ENCODE measurements at regions not wholly inside any gene's neighbourhood (a gene's known extent, or its start where the extent isn't known, plus 50 kb on each side); places are given as distances from the start of the nearest gene placed in this dataset.

DNA sequence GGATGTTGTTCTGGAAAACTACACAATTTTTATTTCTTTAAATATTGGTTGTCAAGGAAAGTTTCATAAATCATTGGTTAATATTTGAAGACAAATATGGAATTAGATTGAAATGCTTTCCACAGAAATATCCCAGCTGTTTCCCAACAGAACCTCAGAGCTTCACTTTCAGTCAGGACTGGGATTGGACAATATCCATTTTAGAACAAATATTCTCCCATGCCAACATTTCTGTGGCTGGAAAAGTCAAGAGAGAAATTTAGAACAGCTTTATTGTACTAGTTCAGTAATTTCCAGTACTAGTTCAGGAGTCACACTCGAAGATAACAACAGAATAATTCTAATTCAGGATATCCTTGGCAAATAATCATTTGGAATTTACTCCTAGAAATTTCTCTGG, 116.1 kb upstream of the TUT7 start:
- no peak for DNase-seq

DNA sequence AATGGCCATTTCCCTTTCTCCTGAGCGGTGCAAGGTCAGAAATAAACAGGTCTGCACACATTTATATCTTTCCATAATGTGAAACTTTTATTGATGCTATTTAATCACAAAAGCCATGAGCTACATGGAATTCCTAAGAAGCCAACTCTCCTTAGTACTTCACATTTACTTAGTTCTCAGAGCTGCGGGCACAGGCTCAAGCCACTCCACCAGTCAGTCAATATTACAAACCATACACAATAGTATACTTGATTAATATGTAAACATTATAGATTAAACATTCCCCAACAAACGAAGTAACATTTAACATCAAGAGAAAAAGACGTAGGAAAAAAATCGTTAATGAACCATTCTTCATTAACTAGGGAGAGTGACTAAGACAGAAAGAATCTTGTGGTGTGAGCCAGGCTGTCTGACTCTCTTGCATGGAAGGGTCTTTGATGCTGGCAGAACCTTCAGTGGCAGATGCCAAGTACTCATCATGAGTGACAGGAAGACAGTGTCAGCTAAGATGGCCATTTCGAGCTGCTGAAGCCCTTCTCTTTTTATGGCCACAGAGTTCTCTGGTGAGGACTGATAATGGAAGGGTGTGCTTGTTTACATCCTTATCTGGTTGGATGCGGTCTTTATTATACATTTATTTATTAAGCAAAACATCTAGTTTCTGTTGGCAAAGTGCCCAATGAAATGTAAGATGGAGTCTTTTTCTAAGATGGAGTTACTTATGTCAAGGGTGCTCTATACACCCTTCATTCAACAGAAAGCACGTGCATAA, 115.5 kb upstream of the TUT7 start:
- peak; percentile 81 for DNase-seq

DNA sequence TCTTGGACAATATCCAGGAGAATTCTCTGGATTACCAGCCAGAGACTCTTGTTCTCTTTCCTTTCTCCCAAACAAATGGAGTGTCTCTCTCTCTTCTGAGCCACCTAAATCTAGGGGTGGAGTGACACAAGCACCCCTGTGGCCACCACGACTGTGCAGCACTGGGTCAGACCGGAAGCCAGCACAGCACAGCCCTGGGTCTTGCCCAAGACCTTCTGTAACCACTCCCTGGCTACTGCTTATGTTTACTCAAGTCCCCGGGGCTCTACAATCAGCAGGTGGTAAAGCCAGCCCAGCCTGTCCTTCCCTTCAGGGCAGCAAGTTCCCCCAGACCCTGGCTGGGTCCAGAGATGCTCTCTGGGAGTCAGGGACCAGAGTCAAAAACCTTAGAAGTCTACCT, 110.0 kb upstream of the TUT7 start:
- no peak for DNase-seq

DNA sequence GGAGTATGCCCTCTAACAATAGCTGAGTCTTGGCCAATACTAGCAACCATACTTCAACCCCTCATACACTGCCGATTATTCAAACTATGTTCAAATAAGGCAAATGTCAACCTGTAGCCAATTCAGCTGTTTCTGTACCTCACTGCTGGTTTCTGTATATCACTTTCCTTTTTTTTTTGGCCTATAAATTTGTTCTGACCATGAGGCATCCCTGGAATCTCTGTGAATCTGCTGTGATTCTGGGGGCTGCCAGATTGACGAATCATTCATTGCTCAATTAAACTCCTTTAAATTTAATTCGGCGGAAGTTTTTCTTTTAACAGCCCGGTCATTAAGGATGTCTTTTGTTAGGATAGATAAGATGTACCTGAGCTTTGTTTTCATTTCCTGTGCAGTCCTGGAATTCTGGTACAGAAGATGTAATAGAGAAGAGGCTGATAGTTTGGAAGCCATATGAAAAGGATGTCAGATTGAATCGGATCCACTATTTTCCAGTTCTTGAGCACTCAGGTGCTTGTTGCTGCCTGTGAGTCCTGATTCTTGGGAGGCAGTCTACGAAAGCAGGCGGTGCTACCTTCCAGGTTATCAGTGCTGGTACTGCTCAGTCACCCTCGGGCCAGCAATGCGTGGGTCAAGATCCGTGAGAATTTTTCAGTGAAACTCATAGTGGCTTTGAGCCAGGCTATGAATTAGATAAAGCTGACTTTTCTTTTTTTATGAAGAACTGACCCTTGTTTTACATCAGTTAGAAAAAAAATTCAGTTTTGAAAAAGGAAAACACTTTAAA, 106.2 kb upstream of the TUT7 start:
- DNase-seq, result no peak

DNA sequence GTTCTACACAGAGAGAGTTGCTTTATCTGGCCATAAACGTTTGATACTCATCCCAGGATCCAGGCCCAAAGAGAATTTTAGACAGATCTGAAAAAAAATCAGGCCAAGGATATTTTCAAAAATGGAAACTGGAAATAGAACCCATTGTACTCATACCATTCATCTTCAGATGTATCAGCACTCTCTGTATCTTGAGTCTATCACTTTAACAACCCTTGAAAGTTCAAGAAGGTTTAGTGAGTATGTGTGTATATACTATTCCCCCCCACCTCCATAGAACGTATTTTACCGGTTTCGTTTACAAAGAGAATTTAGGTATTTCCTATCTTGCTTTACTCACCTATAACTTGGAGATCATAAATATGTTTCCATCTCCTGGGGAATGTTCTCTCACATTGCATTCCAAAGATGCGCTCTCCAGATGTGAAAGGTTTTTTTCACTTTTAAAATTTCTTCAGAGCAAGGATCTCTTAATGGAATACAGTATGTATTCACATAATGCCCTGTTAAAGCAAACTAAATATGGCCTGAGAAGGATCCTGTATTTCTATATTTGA, 105.5 kb upstream of the TUT7 start:
- no peak for DNase-seq

DNA sequence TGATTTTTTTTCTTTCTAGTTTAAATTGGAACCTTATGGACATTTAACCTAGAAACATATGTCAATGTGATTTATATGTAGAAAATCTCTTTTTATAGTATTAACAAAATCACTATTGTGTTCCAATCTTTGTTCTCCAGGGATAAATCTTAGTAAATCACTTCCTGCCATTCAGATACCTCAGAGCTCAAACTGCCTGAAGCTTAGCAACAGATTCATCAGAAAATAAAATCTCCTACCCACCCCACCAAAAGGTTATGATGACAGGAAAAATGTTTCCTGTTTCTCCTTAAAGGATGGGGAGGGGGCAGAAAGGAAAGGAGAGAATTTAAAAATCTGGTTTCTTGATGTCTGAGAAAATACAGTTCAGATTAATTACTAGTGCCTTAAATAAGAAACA, 105.0 kb upstream of the TUT7 start:
- DNase-seq, result no peak

DNA sequence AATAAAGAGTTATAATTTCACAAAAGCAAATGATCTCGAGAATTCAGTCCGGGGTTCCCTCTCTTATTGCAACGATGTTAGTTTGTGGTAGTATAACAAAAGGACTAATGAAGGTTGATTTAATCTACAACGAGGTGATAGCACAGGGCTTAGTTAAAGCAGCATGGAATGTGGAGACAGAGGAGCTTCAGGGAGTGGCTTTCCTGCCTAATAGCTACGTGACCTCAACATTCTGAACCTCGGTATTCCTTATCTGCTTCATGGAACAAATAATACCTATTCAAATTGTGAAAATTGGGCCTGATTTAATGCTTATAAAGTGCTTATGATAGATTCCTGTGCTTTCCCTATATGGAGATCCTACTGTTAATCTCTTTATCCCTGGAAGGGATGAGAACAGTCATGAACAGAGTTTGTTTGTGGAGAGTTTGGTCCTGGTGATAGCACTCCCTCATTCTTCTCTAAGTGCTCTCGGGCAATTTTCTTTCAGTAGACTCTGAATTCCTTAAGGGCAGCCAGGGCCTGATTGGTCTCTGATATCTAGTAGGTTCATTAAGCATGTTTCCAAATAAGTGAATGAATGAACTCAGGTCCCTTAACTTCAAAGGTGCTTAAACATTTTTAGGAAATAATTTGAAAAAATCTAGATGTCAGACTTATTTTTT, 104.1 kb upstream of the TUT7 start:
- no peak for DNase-seq

DNA sequence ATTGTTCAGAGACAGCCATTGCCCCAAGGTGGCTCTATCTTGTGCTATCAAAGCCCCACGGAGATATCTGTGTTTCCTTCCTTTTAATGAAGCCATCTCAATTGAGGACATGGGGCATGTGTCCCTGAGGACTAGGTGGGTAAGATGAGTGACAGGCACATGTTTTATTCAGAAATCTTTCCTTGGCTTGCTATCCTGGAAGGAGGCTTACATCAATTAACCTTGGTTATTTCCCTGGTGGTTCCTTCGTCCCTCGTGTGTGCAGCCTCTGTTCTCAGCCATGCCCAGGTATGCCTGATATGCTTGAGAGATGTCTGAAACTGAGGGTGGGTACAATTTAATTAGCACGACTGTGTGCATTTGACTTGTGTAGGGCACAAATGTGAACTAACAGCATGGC, 102.2 kb upstream of the TUT7 start:
- DNase-seq, result no peak

DNA sequence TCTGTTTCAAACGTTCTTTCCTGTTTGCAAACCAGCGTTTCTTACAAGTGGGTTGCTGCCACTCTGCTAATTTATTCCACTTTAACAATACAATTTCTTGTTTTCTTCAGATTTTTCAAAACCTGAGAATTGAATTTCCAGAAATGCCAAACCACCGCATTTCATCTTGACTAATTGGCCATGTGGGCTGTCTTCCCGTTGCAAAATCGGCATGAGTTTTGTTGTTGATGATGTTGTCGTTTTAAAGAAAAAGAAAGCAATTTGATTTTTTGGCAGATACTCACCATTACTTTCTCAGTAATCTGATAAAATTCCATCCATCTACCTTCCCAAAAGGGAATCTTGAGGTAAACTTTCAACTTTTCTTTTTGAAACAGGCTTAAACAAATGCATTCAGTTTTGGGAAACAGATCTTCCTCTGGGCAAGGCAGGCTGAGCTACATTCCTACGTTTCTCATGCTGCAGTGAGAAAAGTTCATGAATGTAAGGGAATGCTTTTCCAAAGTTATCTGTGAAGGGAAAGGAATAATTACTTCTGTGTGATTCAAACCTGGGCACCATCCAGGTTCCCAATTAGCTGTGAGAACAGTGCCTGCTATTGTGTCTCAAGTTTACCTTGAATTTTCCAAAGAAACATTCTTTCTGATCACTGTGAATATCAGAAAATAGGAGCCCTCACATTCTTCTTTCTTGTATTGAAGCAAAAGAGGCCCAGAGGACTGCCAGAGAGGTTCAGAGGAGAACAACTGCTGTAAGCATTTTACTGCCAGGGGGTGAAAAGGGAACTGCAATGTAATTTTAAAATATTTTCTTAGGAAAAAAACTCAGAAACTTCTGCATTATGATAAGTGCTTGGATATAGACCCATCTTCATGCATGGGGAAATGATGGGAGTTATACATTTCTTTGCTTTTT, 100.7 kb upstream of the TUT7 start:
- no peak for DNase-seq

DNA sequence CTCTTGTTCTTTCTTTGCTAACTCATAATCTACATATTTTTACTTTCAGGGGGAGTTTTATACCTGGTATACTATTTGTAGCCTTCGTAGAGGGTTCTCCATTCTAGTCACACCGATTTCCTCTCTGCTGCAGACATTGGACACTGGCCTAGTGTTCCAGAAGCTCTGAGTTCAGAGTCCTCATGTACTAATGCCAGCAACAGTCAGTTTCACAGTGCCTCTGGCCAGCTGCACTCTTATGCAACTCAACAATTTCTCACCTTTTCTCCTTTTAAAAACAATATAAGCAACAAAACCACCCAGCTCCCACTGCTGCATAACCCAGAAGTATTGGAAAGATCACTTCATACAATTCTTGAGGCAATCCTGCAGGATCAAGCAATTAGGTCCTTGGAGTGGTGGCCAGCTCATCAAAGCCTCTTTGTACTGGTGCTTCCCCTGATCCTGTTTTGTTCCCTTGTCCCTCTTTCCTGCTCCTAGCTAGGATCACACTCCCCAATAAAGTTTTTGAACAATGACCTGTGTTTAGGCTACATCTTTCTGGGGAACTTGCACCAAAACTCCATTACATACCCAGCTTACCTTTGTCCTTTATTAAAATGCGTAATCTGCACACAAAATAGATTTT, 98.1 kb upstream of the TUT7 start:
- no peak for DNase-seq

DNA sequence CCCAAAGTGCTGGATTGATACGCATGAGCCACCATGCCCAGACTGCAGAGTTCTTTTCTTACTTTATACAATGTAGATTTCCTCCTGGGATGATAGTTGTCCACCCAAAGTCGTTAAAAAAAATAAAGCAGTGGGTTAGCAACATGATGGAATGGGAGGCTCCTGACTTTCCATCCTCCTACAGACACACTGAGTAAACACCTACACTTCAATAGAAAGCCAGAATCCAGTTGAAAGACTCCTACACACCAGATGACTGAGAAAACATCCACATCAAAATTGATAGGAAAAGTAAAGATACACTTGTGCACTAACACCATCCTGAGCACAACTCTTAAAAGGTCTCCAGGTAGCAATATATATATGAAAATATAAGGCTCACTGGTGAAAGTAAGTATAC, 95.0 kb upstream of the TUT7 start:
- no peak for DNase-seq

DNA sequence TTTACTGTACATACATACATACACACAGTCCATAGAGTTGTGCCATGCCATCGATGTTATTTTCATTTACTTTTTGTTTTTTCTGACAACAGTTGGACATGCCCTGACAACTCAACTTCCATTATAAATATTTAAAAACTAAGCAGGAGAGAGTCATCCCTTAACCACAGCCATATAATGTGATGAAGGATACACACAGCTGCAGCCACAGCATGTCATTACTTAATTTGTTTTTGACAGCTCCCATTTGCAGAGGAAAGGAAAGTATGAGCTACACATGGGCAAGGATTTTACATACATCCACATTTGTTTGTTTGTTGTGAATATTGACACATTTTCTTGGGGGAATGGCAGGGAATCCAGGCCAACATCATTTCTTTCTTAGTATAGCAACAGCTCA, 91.5 kb upstream of the TUT7 start:
- DNase-seq, result no peak

DNA sequence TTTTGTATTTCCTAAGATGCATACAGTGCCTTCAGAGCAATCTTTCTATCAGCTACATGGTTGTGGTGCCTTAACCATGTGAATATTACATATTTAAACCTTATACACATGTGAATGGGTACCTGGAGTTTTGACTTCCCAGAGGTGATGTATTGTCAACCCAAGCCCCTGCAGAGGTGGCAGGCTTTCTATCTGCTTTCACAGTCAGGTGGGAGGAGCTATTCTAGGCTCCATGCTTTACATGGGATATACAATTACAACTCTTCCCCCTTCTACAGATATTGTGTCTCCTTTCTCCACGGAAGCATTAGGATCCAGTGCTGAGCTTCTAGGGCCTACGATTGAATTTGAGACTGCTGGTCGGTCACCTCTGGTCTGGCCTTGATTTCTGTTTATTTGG, 89.8 kb upstream of the TUT7 start:
- DNase-seq, result no peak

DNA sequence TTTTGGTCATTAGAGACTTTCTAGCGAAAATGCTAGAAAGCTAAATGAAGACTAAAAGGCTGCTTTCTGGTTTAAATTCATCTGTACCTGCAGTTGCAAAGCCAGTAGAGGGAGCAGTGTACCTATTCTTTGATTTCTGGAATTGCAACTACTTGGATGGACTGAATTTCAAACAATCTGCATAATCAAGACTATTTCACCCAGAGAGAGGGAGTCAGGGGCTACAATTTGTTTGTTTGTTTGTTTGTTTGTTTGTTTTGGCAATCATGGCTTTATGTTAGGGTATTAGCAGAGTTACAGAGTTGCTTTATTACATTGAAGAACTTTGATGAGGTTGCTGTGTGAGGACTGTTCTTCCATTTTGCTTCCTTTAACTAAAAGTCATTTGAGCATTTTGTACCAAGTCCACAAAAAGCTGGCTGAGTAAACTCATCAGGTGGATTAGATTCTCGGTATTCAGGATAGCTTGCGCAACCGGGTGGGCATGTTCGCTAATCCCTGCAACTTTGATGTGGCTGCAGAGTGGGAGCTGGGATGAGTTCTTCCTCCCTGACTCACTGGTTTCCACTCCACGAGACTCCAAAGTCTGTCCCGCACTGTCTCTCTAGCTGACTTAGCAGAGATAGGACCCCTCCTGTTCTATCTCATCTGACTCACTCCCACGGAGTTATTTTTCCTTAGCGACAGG, 80.0 kb upstream of the TUT7 start:
- DNase-seq, result peak; percentile 73

DNA sequence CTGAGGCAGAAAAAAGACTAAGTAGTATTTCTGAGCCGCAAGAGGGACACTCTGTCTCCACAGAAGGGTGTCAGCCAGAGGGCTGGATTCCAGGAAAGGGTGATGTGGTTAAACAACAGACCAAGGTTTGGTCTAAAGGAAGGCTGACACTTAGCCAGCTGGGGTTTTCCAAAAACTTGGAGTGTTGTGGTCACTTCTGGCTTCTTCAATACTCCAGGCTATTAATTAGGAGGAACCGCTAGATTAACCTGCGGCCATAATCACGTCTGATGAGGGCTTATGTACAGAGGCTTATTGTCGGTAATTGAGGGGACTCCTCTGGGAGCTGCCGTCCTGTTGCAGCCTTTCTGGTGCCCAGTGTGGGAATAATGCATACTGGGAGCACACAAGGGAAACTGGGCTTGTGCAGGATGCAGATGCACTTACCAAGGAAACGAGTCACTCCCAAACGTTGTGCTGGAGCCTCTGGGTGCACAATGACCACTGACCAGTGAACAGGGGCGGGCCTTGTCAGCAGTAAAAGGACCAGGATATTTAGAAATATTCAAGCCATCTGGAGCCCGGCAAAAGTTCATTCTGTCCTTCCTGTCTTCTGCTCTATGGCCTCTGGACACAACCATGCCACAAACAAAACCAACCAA, 70.2 kb upstream of the TUT7 start:
- no peak for DNase-seq

DNA sequence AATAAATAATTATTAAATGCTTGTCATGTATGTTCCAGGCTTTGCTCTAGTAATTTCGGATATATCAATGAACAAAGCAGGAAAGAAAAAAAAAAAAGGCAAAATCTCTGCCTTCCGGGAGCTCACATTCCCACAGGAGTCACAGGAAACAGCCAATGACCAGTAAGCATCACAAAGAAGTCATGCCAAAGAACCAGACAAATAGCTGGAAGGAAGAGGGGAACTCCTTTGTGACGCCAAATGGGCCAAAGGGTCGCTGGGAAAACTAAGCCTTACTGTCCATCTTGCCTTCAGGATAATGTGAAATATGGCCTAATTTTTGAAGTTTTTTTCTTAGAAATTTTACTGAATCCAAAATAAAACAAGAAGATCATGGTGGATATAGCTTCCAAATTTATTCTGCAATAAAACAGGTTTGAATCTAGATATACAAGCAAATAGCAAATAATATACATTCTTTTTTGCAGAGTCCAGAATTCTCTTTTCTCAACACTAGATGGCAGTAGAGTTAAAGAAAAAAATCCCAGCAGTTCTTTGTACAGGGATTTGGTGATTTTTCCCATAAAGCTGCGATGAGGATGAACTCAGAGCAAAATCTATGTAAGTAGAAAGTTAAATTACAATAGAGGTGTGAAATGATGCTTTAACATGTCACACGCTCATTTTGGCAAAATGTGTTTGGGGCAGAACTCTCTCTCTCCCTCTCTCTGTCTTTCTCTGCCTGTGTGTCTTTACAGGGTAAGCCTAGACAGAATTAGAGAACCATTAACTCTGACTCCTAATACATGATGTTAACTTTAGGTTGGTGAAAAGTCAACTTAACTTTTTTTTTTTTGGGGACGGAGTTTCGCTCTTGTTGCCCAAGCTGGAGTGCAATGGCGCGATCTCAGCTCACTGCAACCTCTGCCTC, 60.0 kb upstream of the TUT7 start:
- peak; percentile 46 for DNase-seq

DNA sequence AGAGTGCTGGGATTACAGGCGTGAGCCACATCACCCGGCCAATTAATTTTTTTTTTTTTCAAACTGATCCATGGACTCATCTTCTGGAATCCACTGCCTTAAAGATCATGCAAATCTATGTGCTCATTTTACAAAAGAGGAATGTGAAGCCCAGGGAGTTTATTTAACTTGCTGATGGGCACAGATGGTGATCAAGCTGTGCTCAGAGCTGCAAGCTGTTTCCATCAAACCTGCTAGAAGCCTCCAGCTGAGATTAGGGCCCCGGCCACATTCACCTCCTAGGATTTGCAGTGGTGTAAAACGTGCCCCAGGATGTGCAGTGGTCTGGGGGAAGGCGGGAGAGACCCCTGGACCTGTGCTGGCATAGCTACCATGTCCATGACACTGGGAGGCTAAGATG, 56.1 kb upstream of the TUT7 start:
- no peak for DNase-seq

DNA sequence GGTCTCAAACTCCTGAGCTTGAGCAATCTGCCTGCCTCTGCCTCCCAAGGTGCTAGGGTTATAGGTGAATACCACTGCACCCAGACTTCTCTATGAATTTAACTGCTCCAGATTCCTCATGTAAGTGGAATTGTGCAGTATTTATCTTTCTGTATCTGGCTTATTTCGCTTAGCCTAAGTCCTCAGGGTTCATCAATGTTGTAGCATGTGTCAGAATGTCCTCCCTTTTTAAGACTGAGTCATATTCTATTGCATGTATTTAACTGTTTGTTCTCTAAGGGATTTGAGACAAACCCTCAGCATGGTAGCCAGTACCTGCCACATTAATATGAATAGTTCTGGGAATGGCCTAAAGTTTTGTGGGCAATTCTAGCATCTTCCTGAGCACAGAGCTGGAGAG, 53.9 kb upstream of the TUT7 start:
- no peak for DNase-seq

DNA sequence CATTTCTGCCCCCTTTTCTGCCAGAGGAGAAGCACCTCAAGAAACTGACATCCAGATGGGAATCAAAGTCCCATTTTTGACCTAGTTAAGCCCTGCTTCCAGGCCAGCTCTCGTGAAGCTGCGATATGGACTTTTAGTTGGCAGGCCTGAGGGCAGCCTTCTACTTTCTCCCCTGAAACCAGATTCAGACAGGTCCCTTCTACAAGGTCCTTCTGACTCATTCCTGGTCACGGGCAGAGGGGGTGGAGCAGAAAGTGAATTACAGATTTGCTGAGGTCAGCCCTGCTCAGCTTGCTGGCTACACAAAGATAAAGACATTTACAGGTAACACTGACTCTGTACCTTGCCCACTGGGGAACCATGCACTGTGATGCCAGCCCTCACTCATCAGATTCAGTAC, 52.8 kb upstream of the TUT7 start:
- DNase-seq, result no peak

DNA sequence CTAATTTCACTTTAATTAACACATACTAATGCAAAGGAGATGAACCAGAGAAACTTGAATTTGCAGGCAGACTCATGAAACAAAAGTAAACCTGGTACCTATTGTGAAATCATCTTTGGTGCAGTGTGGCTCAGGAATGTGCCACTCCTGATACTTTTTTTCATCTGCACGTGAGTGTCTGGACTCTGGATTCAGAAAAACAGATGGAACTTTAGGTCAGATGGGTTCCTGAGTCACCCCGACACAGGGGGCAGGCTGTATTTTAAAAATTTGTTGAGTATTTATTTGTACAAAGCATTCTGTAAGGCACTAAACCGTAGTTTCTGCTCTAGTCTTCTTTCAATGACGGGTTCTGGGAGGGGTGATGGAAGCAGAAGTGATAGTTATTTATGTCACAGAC, 52.2 kb upstream of the TUT7 start:
- no peak for DNase-seq

All from hematopoietic multipotent progenitor cell treated with erythropoietin and hydrocortisone succinate and interleukin-3 and kit ligand, for 6 days (in vitro differentiated cells).